Caco-2 (cell line): ENCODE measurements at regions not wholly inside any gene's neighbourhood (a gene's known extent, or its start where the extent isn't known, plus 50 kb on each side); places are given as distances from the start of the nearest gene placed in this dataset.

Experiments
- BruUV-seq: library from RNA; stranded (reverse); fragments of 400-500 nt; replicated peaks from 2 replicates; lab custom pipeline; 2021; lab: Mats Ljungman, UMichigan
- CTCF ChIA-PET: fragments of 300-600 bp; sonication (Branson Sonifier 250); formaldehyde crosslinking; loops from one replicate; lab custom pipeline; 2022; ENCODE audit warnings: antibody characterized with exemption; lab: Charles Lee
- POLR2A ChIA-PET: fragments of 300-600 bp; sonication (Branson Sonifier 250); formaldehyde crosslinking; loops from one replicate; lab custom pipeline; 2022; ENCODE audit warnings: antibody characterized with exemption; lab: Charles Lee
- DNase-seq, 2 experiments: peaks; one replicate each; pipeline versions ENCODE4 v3.0.0 to v3.0.0-alpha.2; 2020 to 2022
- H3K27me3 ChIP-seq: replicated peaks from 2 replicates; pipeline ENCODE4 v1.6.0; 2011; ENCODE audit warnings: low read length; ENCODE audit not compliant: control insufficient read depth, insufficient read depth
- H3K36me3 ChIP-seq: 2 replicates; pipeline ENCODE4 v1.5.1; 2011; ENCODE audit warnings: low read length; ENCODE audit not compliant: control insufficient read depth, insufficient read depth
- H3K4me1 ChIP-seq: fragments of 250-450 bp; sonication (Bioruptor Pico); 2 replicates; pipeline ENCODE4 v1.5.1; 2020; ENCODE audit warnings: mild to moderate bottlenecking
- H3K4me3 ChIP-seq: 2 replicates; pipeline ENCODE4 v1.5.1; 2011; ENCODE audit warnings: low read depth, mild to moderate bottlenecking, control low read depth, low read length
- H3K9me3 ChIP-seq: fragments of 250-450 bp; sonication (Bioruptor Pico); 2 replicates; pipeline ENCODE4 v1.5.1; 2020; ENCODE audit warnings: mild to moderate bottlenecking, moderate library complexity
- H3K27ac Mint-ChIP-seq: one replicate; pipeline ENCODE4 v1.8.0; 2022; ENCODE audit warnings: mixed read lengths; ENCODE audit not compliant: unreplicated experiment
- H3K27me3 Mint-ChIP-seq: one replicate; pipeline ENCODE4 v1.8.0; 2022; ENCODE audit warnings: mixed read lengths; ENCODE audit not compliant: insufficient read depth, unreplicated experiment
- H3K36me3 Mint-ChIP-seq: one replicate; pipeline ENCODE4 v1.8.0; 2022; ENCODE audit warnings: mild to moderate bottlenecking, mixed read lengths; ENCODE audit not compliant: insufficient read depth, unreplicated experiment
- H3K4me1 Mint-ChIP-seq: one replicate; pipeline ENCODE4 v1.8.0; 2022; ENCODE audit warnings: low read depth, mixed read lengths; ENCODE audit not compliant: unreplicated experiment
- H3K4me3 Mint-ChIP-seq: one replicate; pipeline ENCODE4 v1.8.0; 2022; ENCODE audit warnings: mild to moderate bottlenecking, moderate library complexity, mixed read lengths; ENCODE audit not compliant: unreplicated experiment
- H3K9me3 Mint-ChIP-seq: one replicate; pipeline ENCODE4 v1.8.0; 2022; ENCODE audit warnings: mixed read lengths; ENCODE audit not compliant: unreplicated experiment
- intact Hi-C: fragments of 100-400 bp; cut with micrococcal nuclease; formaldehyde crosslinking; loops from one replicate; pipeline ENCODE4 v1.10.0; 2022; ENCODE audit not compliant: unreplicated experiment
- TF ChIP-seq, protein P1 (sequence below), 2 experiments: fragments of 200-600 bp in 1 of 2; IDR thresholded peaks; 1 replicate in 1 of 2; 2 replicates in 1 of 2; pipeline versions ENCODE4 v1.5.1 to v1.8.0; 2011 to 2022; ENCODE audit warnings: antibody characterized with exemption in 1 of 2, control low read depth in 1 of 2, inconsistent platforms in 1 of 2, low read depth in 1 of 2, low read length in 1 of 2, mild to moderate bottlenecking in 1 of 2, moderate library complexity in 1 of 2; ENCODE audit not compliant: insufficient read depth in 1 of 2, severe bottlenecking in 1 of 2, unreplicated experiment in 1 of 2

GRCh38 chr16:14350626-14351025 is 279.4 kb downstream of the PARN start:
- H3K27me3 Mint-ChIP-seq = no peaks in the 10 kb centered on the region
- intact Hi-C loops = no loop called here
- ChIA-PET POLR2A (no interaction called here), CTCF (no interaction called here)
- H3K27ac Mint-ChIP-seq = no peak overlapping the region
- no peak overlapping the region for H3K4me3 ChIP-seq
- H3K4me1 ChIP-seq = no peaks in the 10 kb centered on the region
- DNase-seq = no peak
- no TSS peak for BruUV-seq
- TF ChIP-seq, protein P1, sequence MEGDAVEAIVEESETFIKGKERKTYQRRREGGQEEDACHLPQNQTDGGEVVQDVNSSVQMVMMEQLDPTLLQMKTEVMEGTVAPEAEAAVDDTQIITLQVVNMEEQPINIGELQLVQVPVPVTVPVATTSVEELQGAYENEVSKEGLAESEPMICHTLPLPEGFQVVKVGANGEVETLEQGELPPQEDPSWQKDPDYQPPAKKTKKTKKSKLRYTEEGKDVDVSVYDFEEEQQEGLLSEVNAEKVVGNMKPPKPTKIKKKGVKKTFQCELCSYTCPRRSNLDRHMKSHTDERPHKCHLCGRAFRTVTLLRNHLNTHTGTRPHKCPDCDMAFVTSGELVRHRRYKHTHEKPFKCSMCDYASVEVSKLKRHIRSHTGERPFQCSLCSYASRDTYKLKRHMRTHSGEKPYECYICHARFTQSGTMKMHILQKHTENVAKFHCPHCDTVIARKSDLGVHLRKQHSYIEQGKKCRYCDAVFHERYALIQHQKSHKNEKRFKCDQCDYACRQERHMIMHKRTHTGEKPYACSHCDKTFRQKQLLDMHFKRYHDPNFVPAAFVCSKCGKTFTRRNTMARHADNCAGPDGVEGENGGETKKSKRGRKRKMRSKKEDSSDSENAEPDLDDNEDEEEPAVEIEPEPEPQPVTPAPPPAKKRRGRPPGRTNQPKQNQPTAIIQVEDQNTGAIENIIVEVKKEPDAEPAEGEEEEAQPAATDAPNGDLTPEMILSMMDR (IDR thresholded peaks at IDR 0.05; ENCODE audit: insufficient read depth in 1 of 2, low read depth in 1 of 2, low read length in 1 of 2, severe bottlenecking in 1 of 2, unreplicated experiment in 1 of 2) = no peak
- no peak overlapping the region for H3K4me3 Mint-ChIP-seq
- H3K9me3 Mint-ChIP-seq = peaks cover 10% of the 10 kb centered on the region
- H3K27me3 ChIP-seq = no peaks in the 10 kb centered on the region
- no peaks in the 10 kb centered on the region for H3K4me1 Mint-ChIP-seq
- no peaks in the 10 kb centered on the region for H3K36me3 Mint-ChIP-seq
- no peaks in the 10 kb centered on the region for H3K36me3 ChIP-seq
- H3K9me3 ChIP-seq = no peaks in the 10 kb centered on the region

GRCh38 chr16:14350081-14350480 is 279.0 kb downstream of the MRTFB start:
- Mint-ChIP-seq H3K4me3 (no peak overlapping the region), H3K27me3 (no peaks in the 10 kb centered on the region), H3K27ac (no peak overlapping the region), H3K9me3 (peaks cover 10% of the 10 kb centered on the region), H3K36me3 (peaks cover 1% of the 10 kb centered on the region), H3K4me1 (no peaks in the 10 kb centered on the region)
- no peaks in the 10 kb centered on the region for H3K27me3 ChIP-seq
- TF ChIP-seq, protein P1 (IDR thresholded peaks at IDR 0.05; ENCODE audit: insufficient read depth in 1 of 2, low read depth in 1 of 2, low read length in 1 of 2, severe bottlenecking in 1 of 2, unreplicated experiment in 1 of 2) = no peak
- no peak for DNase-seq
- CTCF ChIA-PET = no interaction called here
- H3K36me3 ChIP-seq = no peaks in the 10 kb centered on the region
- no peak overlapping the region for H3K4me3 ChIP-seq
- BruUV-seq = no TSS peak
- POLR2A ChIA-PET = no interaction called here
- intact Hi-C loops = no loop called here
- no peaks in the 10 kb centered on the region for H3K4me1 ChIP-seq
- H3K9me3 ChIP-seq = no peaks in the 10 kb centered on the region

DNA sequence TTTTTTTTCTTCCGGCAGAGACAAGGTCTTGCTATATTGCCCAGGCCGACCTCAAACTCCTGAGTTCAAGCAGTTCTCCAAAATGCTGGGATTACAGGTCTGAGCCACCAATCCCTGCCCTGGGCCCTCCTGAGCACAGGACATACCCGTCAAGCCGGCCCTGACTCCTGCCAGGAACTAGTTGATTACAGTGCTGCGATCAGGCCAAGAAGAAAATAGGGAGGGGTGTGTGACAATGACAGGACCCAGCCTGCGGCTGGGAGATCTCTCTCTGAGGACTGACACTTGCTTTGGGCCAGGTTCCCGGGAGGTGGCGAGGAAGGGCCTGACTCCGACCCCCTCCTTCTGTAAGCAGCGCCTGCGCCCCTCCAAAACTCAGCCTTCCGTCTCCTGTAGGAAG is 276.6 kb downstream of the MRTFB start:
- peaks cover 17% of the 10 kb centered on the region for H3K9me3 Mint-ChIP-seq
- DNase-seq = no peak
- H3K4me1 ChIP-seq = no peaks in the 10 kb centered on the region
- no peaks in the 10 kb centered on the region for H3K27me3 ChIP-seq
- H3K4me1 Mint-ChIP-seq = no peaks in the 10 kb centered on the region
- peaks cover 5% of the 10 kb centered on the region for H3K36me3 Mint-ChIP-seq
- CTCF ChIA-PET = no interaction called here
- POLR2A ChIA-PET = no interaction called here
- TF ChIP-seq, protein P1 (IDR thresholded peaks at IDR 0.05; ENCODE audit: insufficient read depth in 1 of 2, low read depth in 1 of 2, low read length in 1 of 2, severe bottlenecking in 1 of 2, unreplicated experiment in 1 of 2) = no peak
- H3K9me3 ChIP-seq = no peaks in the 10 kb centered on the region
- BruUV-seq = no TSS peak
- no peak overlapping the region for H3K27ac Mint-ChIP-seq
- intact Hi-C loops = no loop called here
- H3K4me3 ChIP-seq = no peak overlapping the region
- no peaks in the 10 kb centered on the region for H3K36me3 ChIP-seq
- H3K4me3 Mint-ChIP-seq = no peak overlapping the region
- H3K27me3 Mint-ChIP-seq = no peaks in the 10 kb centered on the region
